ENCODE measurements at regions not wholly inside any gene's neighbourhood (a gene's known extent, or its start where the extent isn't known, plus 50 kb on each side); places are given as distances from the start of the nearest gene placed in this dataset.
A peak's percentile ranks its signal among the peaks of the same experiment; 100 is the strongest.

GRCh38 chr13:105196052-105196451, 1339.4 kb downstream of the EFNB2 start:
- TF ChIP-seq TEAD4 (IDR thresholded peaks at IDR 0.05) (peak; percentile 88), NFIC (IDR thresholded peaks at IDR 0.05) (peak; percentile 16; the same call in 1 of the 2 replicates), YY1 (IDR thresholded peaks at IDR 0.05; ENCODE audit: low read depth) (no peak)

- no peak for TF ChIP-seq NFIC (IDR thresholded peaks at IDR 0.05)
- TF ChIP-seq FOXM1 (IDR thresholded peaks at IDR 0.05; ENCODE audit: borderline replicate concordance, low read depth): no peak
- TF ChIP-seq EGR1 (IDR thresholded peaks at IDR 0.05): no peak
- TF ChIP-seq TAF1 (IDR thresholded peaks at IDR 0.05; ENCODE audit: low read depth): no peak
Observed at GRCh38 chr13:105193026-105193425, 1342.4 kb downstream of the EFNB2 start.

- TF ChIP-seq TAF1 (IDR thresholded peaks at IDR 0.05; ENCODE audit: low read depth): no peak
- TF ChIP-seq EP300 (IDR thresholded peaks at IDR 0.05; ENCODE audit: borderline replicate concordance): no peak
- no peak for TF ChIP-seq EGR1 (IDR thresholded peaks at IDR 0.05)
Observed at GRCh38 chr13:105184201-105184600, 1351.3 kb downstream of the EFNB2 start.

- no peak for TF ChIP-seq REST (IDR thresholded peaks at IDR 0.05; ENCODE audit: low read depth)
Observed at GRCh38 chr13:105177265-105177900, 1358.1 kb downstream of the EFNB2 start.

- TF ChIP-seq TCF12 (IDR thresholded peaks at IDR 0.05; ENCODE audit: low read depth): no peak
- no peak for TF ChIP-seq TEAD4 (IDR thresholded peaks at IDR 0.05)
- TF ChIP-seq YY1 (IDR thresholded peaks at IDR 0.05; ENCODE audit: low read depth): no peak
- TF ChIP-seq CEBPB (IDR thresholded peaks at IDR 0.05): no peak
- no peak for TF ChIP-seq FOXM1 (IDR thresholded peaks at IDR 0.05; ENCODE audit: borderline replicate concordance, low read depth)
Observed at GRCh38 chr13:105170438-105170837, 1365.0 kb downstream of the EFNB2 start.

GRCh38 chr13:105168295-105168694, 1367.2 kb downstream of the EFNB2 start:
- TF ChIP-seq CREB1 (IDR thresholded peaks at IDR 0.05; ENCODE audit: low read depth) (no peak), EP300 (IDR thresholded peaks at IDR 0.05; ENCODE audit: borderline replicate concordance) (no peak), MAX (IDR thresholded peaks at IDR 0.05) (no peak), EGR1 (IDR thresholded peaks at IDR 0.05) (no peak), FOXM1 (IDR thresholded peaks at IDR 0.05; ENCODE audit: borderline replicate concordance, low read depth) (no peak), RAD21 (IDR thresholded peaks at IDR 0.05; ENCODE audit: low read depth) (no peak), YY1 (IDR thresholded peaks at IDR 0.05; ENCODE audit: low read depth) (no peak), REST (IDR thresholded peaks at IDR 0.05; ENCODE audit: low read depth) (no peak), NFIC (IDR thresholded peaks at IDR 0.05) (no peak), TCF12 (IDR thresholded peaks at IDR 0.05; ENCODE audit: low read depth) (no peak), TAF1 (IDR thresholded peaks at IDR 0.05; ENCODE audit: low read depth) (no peak), ZBTB7A (IDR thresholded peaks at IDR 0.05; ENCODE audit: low read depth) (no peak), USF1 (IDR thresholded peaks at IDR 0.05) (no peak), TEAD4 (IDR thresholded peaks at IDR 0.05) (no peak)

- TF ChIP-seq RAD21 (IDR thresholded peaks at IDR 0.05; ENCODE audit: low read depth): no peak
Observed at GRCh38 chr13:105167385-105167784, 1368.1 kb downstream of the EFNB2 start.

- TF ChIP-seq ZBTB7A (IDR thresholded peaks at IDR 0.05; ENCODE audit: low read depth): no peak
- no peak for TF ChIP-seq TCF12 (IDR thresholded peaks at IDR 0.05; ENCODE audit: low read depth)
- TF ChIP-seq REST (IDR thresholded peaks at IDR 0.05; ENCODE audit: low read depth): no peak
- no peak for TF ChIP-seq EP300 (IDR thresholded peaks at IDR 0.05; ENCODE audit: borderline replicate concordance)
- no peak for TF ChIP-seq FOXM1 (IDR thresholded peaks at IDR 0.05; ENCODE audit: borderline replicate concordance, low read depth)
- no peak for TF ChIP-seq RAD21 (IDR thresholded peaks at IDR 0.05; ENCODE audit: low read depth)
- no peak for TF ChIP-seq YY1 (IDR thresholded peaks at IDR 0.05; ENCODE audit: low read depth)
- TF ChIP-seq NFIC (IDR thresholded peaks at IDR 0.05): no peak
- no peak for TF ChIP-seq CEBPB (IDR thresholded peaks at IDR 0.05)
- TF ChIP-seq TAF1 (IDR thresholded peaks at IDR 0.05; ENCODE audit: low read depth): no peak
- no peak for TF ChIP-seq CREB1 (IDR thresholded peaks at IDR 0.05; ENCODE audit: low read depth)
- no peak for TF ChIP-seq TEAD4 (IDR thresholded peaks at IDR 0.05)
- TF ChIP-seq MAX (IDR thresholded peaks at IDR 0.05): no peak
- TF ChIP-seq EGR1 (IDR thresholded peaks at IDR 0.05): no peak
- no peak for TF ChIP-seq USF1 (IDR thresholded peaks at IDR 0.05)
Observed at GRCh38 chr13:105165449-105166125, 1369.9 kb downstream of the EFNB2 start.
